OCI-LY7 (cell line): ENCODE measurements at regions not wholly inside any gene's neighbourhood (a gene's known extent, or its start where the extent isn't known, plus 50 kb on each side); places are given as distances from the start of the nearest gene placed in this dataset.

Source experiments
- BruUV-seq: library from RNA; stranded (reverse); fragments of 400-500 nt; replicated peaks from 2 replicates; lab custom pipeline; 2021; lab: Mats Ljungman, UMichigan
- CTCF ChIA-PET: fragments of 300-600 bp; sonication (Branson Sonifier 250); formaldehyde crosslinking; loops from one replicate; lab custom pipeline; 2022; ENCODE audit warnings: antibody characterized with exemption; ENCODE audit not compliant: unreplicated experiment; lab: Charles Lee
- POLR2A ChIA-PET: fragments of 300-600 bp; sonication (Branson Sonifier 250); formaldehyde crosslinking; loops from one replicate; lab custom pipeline; 2022; ENCODE audit warnings: antibody characterized with exemption; lab: Charles Lee
- DNase-seq: peaks from one replicate; pipeline ENCODE4 v3.0.0-alpha.2; 2015; ENCODE audit warnings: low spot score
- H2AFZ ChIP-seq: fragments of 200-600 bp; sonication (generic), shearing (Covaris generic); 2 replicates; pipeline ENCODE4 v1.6.1; 2014; ENCODE audit warnings: mild to moderate bottlenecking, antibody characterized with exemption, low read length, moderate library complexity
- H3K27ac ChIP-seq: fragments of 200-600 bp; sonication (generic); 2 replicates; pipeline ENCODE4 v1.5.1; 2014; ENCODE audit warnings: mixed run types, low read depth, mild to moderate bottlenecking, moderate library complexity, low read length, inconsistent platforms; ENCODE audit not compliant: poor library complexity, severe bottlenecking
- H3K36me3 ChIP-seq: fragments of 200-600 bp; sonication (generic); 2 replicates; pipeline ENCODE4 v1.6.1; 2014; ENCODE audit warnings: mild to moderate bottlenecking, antibody characterized with exemption, low read length, moderate library complexity, mixed read lengths; ENCODE audit not compliant: insufficient read depth
- H3K4me1 ChIP-seq: fragments of 200-600 bp; sonication (generic); 2 replicates; pipeline ENCODE4 v1.5.1; 2014; ENCODE audit warnings: mild to moderate bottlenecking, low read length; ENCODE audit not compliant: insufficient read depth, poor library complexity, severe bottlenecking
- H3K4me2 ChIP-seq: fragments of 200-600 bp; sonication (generic); 2 replicates; pipeline ENCODE4 v1.6.1; 2014; ENCODE audit warnings: mild to moderate bottlenecking, low read length
- H3K4me3 ChIP-seq: fragments of 200-600 bp; sonication (generic); 2 replicates; pipeline ENCODE4 v1.5.1; 2014; ENCODE audit warnings: mild to moderate bottlenecking, low read depth, low read length; ENCODE audit not compliant: poor library complexity, severe bottlenecking
- H3K79me2 ChIP-seq: fragments of 200-600 bp; sonication (generic); 2 replicates; pipeline ENCODE4 v1.6.1; 2016; ENCODE audit warnings: low read depth, mild to moderate bottlenecking, low read length, moderate library complexity, mixed read lengths; ENCODE audit not compliant: insufficient read depth
- H3K9me2 ChIP-seq: fragments of 200-600 bp; sonication (generic); 2 replicates; pipeline ENCODE4 v1.6.1; 2016; ENCODE audit warnings: mild to moderate bottlenecking, low read length, mixed read lengths; ENCODE audit not compliant: insufficient read depth
- H3K9me3 ChIP-seq: fragments of 200-600 bp; sonication (generic); 2 replicates; pipeline ENCODE4 v1.6.1; 2014; ENCODE audit warnings: mild to moderate bottlenecking, mixed run types, low read length, mixed read lengths
- H4K20me1 ChIP-seq: fragments of 200-600 bp; sonication (generic); 2 replicates; pipeline ENCODE4 v1.6.1; 2014; ENCODE audit warnings: mild to moderate bottlenecking, antibody characterized with exemption, low read length, moderate library complexity, mixed read lengths; ENCODE audit not compliant: insufficient read depth
- EZH2phosphoT487 ChIP-seq: fragments of 200-600 bp; sonication (generic); IDR thresholded peaks from 2 replicates; pipeline ENCODE4 v1.6.1; 2018; ENCODE audit warnings: low read depth, borderline replicate concordance, mild to moderate bottlenecking, mixed run types, antibody characterized with exemption, low read length, moderate library complexity, mixed read lengths
- intact Hi-C: fragments of 100-400 bp; cut with micrococcal nuclease; formaldehyde crosslinking; loops from one replicate; pipeline ENCODE4 v1.10.0; 2022; ENCODE audit not compliant: unreplicated experiment
- TF ChIP-seq, protein P1 (sequence below): fragments of 200-600 bp; sonication (generic); conservative IDR thresholded peaks from 2 replicates; pipeline ENCODE4 v1.5.1; 2014; ENCODE audit warnings: mild to moderate bottlenecking, antibody characterized with exemption, low read length, moderate library complexity, mixed read lengths

GRCh38 chr20:12896180-12896579 lies 112.6 kb upstream of the SPTLC3 start:
- no peak for DNase-seq
- Histone ChIP-seq H3K27ac (no peak overlapping the region), H2AFZ (no peak overlapping the region), H3K9me2 (no peaks in the 10 kb centered on the region), H3K4me2 (no peak overlapping the region), H4K20me1 (no peaks in the 10 kb centered on the region), H3K4me1 (no peaks in the 10 kb centered on the region), H3K4me3 (no peak overlapping the region), H3K79me2 (no peaks in the 10 kb centered on the region), H3K36me3 (no peaks in the 10 kb centered on the region), H3K9me3 (no peaks in the 10 kb centered on the region)
- intact Hi-C loops: no loop called here
- no TSS peak for BruUV-seq
- CTCF ChIA-PET: no interaction called here
- POLR2A ChIA-PET: interaction anchor here (0.5 kb wide), 1 partner anchor 63 kb away, joined by 3 read pairs; no protein-coding TSS in a partner anchor
- TF ChIP-seq, protein P1, sequence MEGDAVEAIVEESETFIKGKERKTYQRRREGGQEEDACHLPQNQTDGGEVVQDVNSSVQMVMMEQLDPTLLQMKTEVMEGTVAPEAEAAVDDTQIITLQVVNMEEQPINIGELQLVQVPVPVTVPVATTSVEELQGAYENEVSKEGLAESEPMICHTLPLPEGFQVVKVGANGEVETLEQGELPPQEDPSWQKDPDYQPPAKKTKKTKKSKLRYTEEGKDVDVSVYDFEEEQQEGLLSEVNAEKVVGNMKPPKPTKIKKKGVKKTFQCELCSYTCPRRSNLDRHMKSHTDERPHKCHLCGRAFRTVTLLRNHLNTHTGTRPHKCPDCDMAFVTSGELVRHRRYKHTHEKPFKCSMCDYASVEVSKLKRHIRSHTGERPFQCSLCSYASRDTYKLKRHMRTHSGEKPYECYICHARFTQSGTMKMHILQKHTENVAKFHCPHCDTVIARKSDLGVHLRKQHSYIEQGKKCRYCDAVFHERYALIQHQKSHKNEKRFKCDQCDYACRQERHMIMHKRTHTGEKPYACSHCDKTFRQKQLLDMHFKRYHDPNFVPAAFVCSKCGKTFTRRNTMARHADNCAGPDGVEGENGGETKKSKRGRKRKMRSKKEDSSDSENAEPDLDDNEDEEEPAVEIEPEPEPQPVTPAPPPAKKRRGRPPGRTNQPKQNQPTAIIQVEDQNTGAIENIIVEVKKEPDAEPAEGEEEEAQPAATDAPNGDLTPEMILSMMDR: no peak
- no peak for TF ChIP-seq EZH2phosphoT487

- TF ChIP-seq, protein P1: no peak
- no peak for TF ChIP-seq EZH2phosphoT487
- Histone ChIP-seq H3K9me2 (no peaks in the 10 kb centered on the region), H3K4me2 (no peak overlapping the region), H3K9me3 (no peaks in the 10 kb centered on the region), H3K36me3 (no peaks in the 10 kb centered on the region), H3K4me1 (no peaks in the 10 kb centered on the region), H2AFZ (no peak overlapping the region), H3K27ac (no peak overlapping the region), H3K4me3 (no peak overlapping the region), H4K20me1 (no peaks in the 10 kb centered on the region), H3K79me2 (no peaks in the 10 kb centered on the region)
- no TSS peak for BruUV-seq
- intact Hi-C loops: no loop called here
- CTCF ChIA-PET: no interaction called here
- POLR2A ChIA-PET: interaction anchor here (1.2 kb wide), 1 partner anchor 9 kb away, joined by 3 read pairs; no protein-coding TSS in a partner anchor
- no peak for DNase-seq
Measured at GRCh38 chr20:12902992-12903391, 105.8 kb upstream of the SPTLC3 start.

- no peak for DNase-seq
- no peaks in the 10 kb centered on the region for H4K20me1 ChIP-seq
- H3K4me1 ChIP-seq: no peaks in the 10 kb centered on the region
- no peaks in the 10 kb centered on the region for H3K36me3 ChIP-seq
- POLR2A ChIA-PET: no interaction called here
- no peak overlapping the region for H3K27ac ChIP-seq
- no peak for TF ChIP-seq EZH2phosphoT487
- TF ChIP-seq, protein P1: no peak
- no peak overlapping the region for H2AFZ ChIP-seq
- CTCF ChIA-PET: no interaction called here
- H3K4me2 ChIP-seq: no peak overlapping the region
- H3K9me2 ChIP-seq: no peaks in the 10 kb centered on the region
- no peak overlapping the region for H3K4me3 ChIP-seq
- intact Hi-C loops: no loop called here
- no peaks in the 10 kb centered on the region for H3K9me3 ChIP-seq
- no peaks in the 10 kb centered on the region for H3K79me2 ChIP-seq
- BruUV-seq: no TSS peak
Measured at GRCh38 chr20:12906361-12906760, 102.4 kb upstream of the SPTLC3 start.
